ENCODE measurements at regions not wholly inside any gene's neighbourhood (a gene's known extent, or its start where the extent isn't known, plus 50 kb on each side); places are given as distances from the start of the nearest gene placed in this dataset.

DNA sequence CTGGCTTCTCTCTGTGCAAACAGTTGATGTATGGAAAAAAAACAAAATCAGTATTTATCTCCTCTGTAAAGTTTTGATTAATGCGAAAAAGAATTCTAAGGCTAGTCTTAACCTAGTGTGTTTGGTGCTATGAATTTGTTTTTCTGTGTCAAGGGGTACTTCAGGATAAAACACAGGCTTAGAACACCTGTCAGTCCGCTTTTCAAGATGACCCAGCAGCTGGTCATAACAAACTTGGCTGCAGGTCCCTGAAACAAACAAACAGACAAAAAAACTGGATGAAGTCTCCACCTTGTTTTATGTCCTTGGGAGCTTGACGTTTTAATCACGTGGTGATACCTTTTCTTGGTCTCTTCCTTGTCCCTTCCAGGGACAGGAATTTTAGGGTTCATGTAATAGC, 689.3 kb downstream of the UQCRFS1 start:
- H3K4me1 ChIP-seq (ENCODE audit: control insufficient read depth, insufficient read depth, low read length): peaks cover 1% of the 10 kb centered on the region; the same call in 1 of the 2 replicates
- DNase-seq (ENCODE audit: low read depth, low spot score): no peak
- no peak overlapping the region for H3K4me3 ChIP-seq (ENCODE audit: low read length)
- no peaks in the 10 kb centered on the region for H3K9me3 ChIP-seq (ENCODE audit: control insufficient read depth, insufficient read depth, low read length)
- no CpG with 5 or more reads among the region's 4 CpGs for WGBS (ENCODE audit: insufficient coverage, insufficient read length)
- H3K36me3 ChIP-seq (ENCODE audit: control insufficient read depth, insufficient read depth, low read length): no peaks in the 10 kb centered on the region
- no peaks in the 10 kb centered on the region for H3K27me3 ChIP-seq (ENCODE audit: control insufficient read depth, insufficient read depth, low read length)
- H3K27ac ChIP-seq (ENCODE audit: low read length): no peak overlapping the region

GRCh38 chr19:28522545-28522922, 690.4 kb downstream of the UQCRFS1 start:
- no peak overlapping the region for H3K27ac ChIP-seq (ENCODE audit: low read length)
- DNase-seq (ENCODE audit: low read depth, low spot score): no peak
- no peak overlapping the region for H3K4me3 ChIP-seq (ENCODE audit: low read length)
- H3K9me3 ChIP-seq (ENCODE audit: control insufficient read depth, insufficient read depth, low read length): no peaks in the 10 kb centered on the region
- peaks cover 1% of the 10 kb centered on the region; the same call in 1 of the 2 replicates for H3K4me1 ChIP-seq (ENCODE audit: control insufficient read depth, insufficient read depth, low read length)
- H3K27me3 ChIP-seq (ENCODE audit: control insufficient read depth, insufficient read depth, low read length): no peaks in the 10 kb centered on the region
- no CpG with 5 or more reads among the region's 8 CpGs for WGBS (ENCODE audit: insufficient coverage, insufficient read length)
- no peaks in the 10 kb centered on the region for H3K36me3 ChIP-seq (ENCODE audit: control insufficient read depth, insufficient read depth, low read length)

- H3K36me3 ChIP-seq (ENCODE audit: control insufficient read depth, insufficient read depth, low read length): no peaks in the 10 kb centered on the region
- H3K27ac ChIP-seq (ENCODE audit: low read length): no peak overlapping the region
- WGBS (ENCODE audit: insufficient coverage, insufficient read length): no CpG with 5 or more reads among the region's 9 CpGs
Measured at GRCh38 chr19:28521614-28522544, 691.1 kb downstream of the UQCRFS1 start.

DNA sequence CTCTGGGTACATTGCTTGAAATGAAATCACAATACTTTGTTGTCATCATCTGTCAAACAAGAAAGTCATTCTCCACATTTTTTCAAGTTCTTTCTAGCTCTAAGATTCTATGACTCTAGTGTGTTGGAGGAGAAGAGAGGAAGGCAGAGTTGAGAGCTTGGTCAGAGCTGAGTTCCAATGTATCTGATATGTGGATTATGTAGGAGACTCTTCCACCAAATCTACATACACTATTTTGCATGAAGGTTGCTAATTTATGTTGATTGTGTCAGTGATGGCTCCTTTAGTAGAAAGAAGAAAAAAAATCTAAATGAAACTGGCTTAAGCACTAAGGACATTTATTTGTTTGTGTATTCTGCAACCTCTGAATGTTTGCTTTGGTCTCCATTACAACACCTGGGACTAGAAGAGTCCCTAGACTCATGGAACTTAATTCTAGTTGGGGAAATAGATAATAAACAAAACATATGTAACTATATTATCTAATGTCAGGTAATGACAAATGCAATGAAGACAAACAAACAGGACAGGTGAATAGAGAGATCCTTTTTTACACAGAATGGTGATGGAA, 691.9 kb downstream of the UQCRFS1 start:
- H3K36me3 ChIP-seq (ENCODE audit: control insufficient read depth, insufficient read depth, low read length): no peaks in the 10 kb centered on the region
- no peak overlapping the region for H3K4me3 ChIP-seq (ENCODE audit: low read length)
- no peak overlapping the region for H3K27ac ChIP-seq (ENCODE audit: low read length)
- DNase-seq (ENCODE audit: low read depth, low spot score): no peak
- H3K27me3 ChIP-seq (ENCODE audit: control insufficient read depth, insufficient read depth, low read length): no peaks in the 10 kb centered on the region
- H3K9me3 ChIP-seq (ENCODE audit: control insufficient read depth, insufficient read depth, low read length): no peaks in the 10 kb centered on the region
- peaks cover 1% of the 10 kb centered on the region; the same call in 1 of the 2 replicates for H3K4me1 ChIP-seq (ENCODE audit: control insufficient read depth, insufficient read depth, low read length)

More at GRCh38 chr19:28521614-28522544, 691.1 kb downstream of the UQCRFS1 start:
- Histone ChIP-seq H3K4me1 (ENCODE audit: control insufficient read depth, insufficient read depth, low read length) (peaks cover 1% of the 10 kb centered on the region; the same call in 1 of the 2 replicates), H3K9me3 (ENCODE audit: control insufficient read depth, insufficient read depth, low read length) (no peaks in the 10 kb centered on the region), H3K4me3 (ENCODE audit: low read length) (no peak overlapping the region), H3K27me3 (ENCODE audit: control insufficient read depth, insufficient read depth, low read length) (no peaks in the 10 kb centered on the region)
- no peak for DNase-seq (ENCODE audit: low read depth, low spot score)

GRCh38 chr19:28519952-28520861, 692.7 kb downstream of the UQCRFS1 start:
- no peak for DNase-seq (ENCODE audit: low read depth, low spot score)
- H3K4me1 ChIP-seq (ENCODE audit: control insufficient read depth, insufficient read depth, low read length): peaks cover 1% of the 10 kb centered on the region; the same call in 1 of the 2 replicates
- H3K36me3 ChIP-seq (ENCODE audit: control insufficient read depth, insufficient read depth, low read length): no peaks in the 10 kb centered on the region
- H3K27ac ChIP-seq (ENCODE audit: low read length): no peak overlapping the region
- no CpG with 5 or more reads among the region's 15 CpGs for WGBS (ENCODE audit: insufficient coverage, insufficient read length)
- H3K27me3 ChIP-seq (ENCODE audit: control insufficient read depth, insufficient read depth, low read length): no peaks in the 10 kb centered on the region
- H3K4me3 ChIP-seq (ENCODE audit: low read length): no peak overlapping the region
- no peaks in the 10 kb centered on the region for H3K9me3 ChIP-seq (ENCODE audit: control insufficient read depth, insufficient read depth, low read length)

DNA sequence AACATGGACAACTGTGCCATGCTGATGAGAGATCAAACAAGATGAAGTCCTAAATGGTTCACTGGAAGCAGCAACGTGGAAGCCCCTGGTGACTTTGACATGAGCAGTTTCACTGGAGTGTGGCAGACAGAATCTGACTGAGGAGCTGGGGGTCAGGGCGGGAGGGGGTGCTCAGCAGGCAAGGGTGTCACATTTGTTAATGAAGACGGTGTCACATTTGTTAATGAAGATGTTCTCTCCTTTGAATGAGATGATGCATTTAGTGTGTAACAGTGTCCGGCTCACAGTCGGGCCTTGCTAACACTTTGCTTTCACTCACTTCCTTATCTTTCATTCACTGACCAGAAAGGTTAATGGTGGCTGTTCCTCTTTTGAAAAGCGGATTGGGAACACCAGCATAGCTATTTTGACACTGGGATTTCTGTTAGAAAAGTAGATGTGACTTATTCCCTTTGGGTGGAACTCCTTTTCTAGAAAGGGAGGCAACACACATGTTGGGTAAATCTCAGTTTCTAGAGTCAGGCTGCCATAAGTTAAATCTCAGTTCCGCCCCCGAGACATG, 693.7 kb downstream of the UQCRFS1 start:
- DNase-seq (ENCODE audit: low read depth, low spot score): no peak
- no CpG with 5 or more reads among the region's 8 CpGs for WGBS (ENCODE audit: insufficient coverage, insufficient read length)
- no peaks in the 10 kb centered on the region for H3K9me3 ChIP-seq (ENCODE audit: control insufficient read depth, insufficient read depth, low read length)
- no peak overlapping the region for H3K27ac ChIP-seq (ENCODE audit: low read length)
- no peak overlapping the region for H3K4me3 ChIP-seq (ENCODE audit: low read length)
- H3K27me3 ChIP-seq (ENCODE audit: control insufficient read depth, insufficient read depth, low read length): no peaks in the 10 kb centered on the region
- peaks cover 1% of the 10 kb centered on the region; the same call in 1 of the 2 replicates for H3K4me1 ChIP-seq (ENCODE audit: control insufficient read depth, insufficient read depth, low read length)
- no peaks in the 10 kb centered on the region for H3K36me3 ChIP-seq (ENCODE audit: control insufficient read depth, insufficient read depth, low read length)

DNA sequence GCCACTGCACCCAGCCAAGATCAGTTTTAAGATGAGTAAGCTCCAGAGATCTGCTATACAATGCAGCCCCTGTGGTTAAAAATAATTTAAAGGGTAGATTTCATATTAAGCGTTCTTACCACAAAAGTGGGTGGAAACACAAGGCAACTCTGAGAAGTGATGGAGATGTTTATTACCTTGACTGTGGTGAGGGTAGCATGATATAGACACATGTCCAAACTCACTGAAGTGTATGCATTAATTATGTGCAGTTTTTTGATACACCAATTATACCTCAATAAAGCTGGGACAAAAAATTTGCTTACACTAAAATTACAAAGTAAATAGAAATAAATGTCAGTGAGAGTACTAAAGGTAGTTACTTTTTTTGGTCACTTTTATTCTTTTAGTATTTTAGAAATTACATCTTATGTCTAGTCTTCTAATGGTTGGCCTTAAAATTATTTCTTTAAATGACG, 696.5 kb downstream of the UQCRFS1 start:
- no peaks in the 10 kb centered on the region for H3K27me3 ChIP-seq (ENCODE audit: control insufficient read depth, insufficient read depth, low read length)
- H3K9me3 ChIP-seq (ENCODE audit: control insufficient read depth, insufficient read depth, low read length): no peaks in the 10 kb centered on the region
- no peaks in the 10 kb centered on the region for H3K4me1 ChIP-seq (ENCODE audit: control insufficient read depth, insufficient read depth, low read length)
- no peak overlapping the region for H3K4me3 ChIP-seq (ENCODE audit: low read length)
- H3K36me3 ChIP-seq (ENCODE audit: control insufficient read depth, insufficient read depth, low read length): no peaks in the 10 kb centered on the region
- WGBS (ENCODE audit: insufficient coverage, insufficient read length): no CpG with 5 or more reads among the region's 2 CpGs
- DNase-seq (ENCODE audit: low read depth, low spot score): no peak
- H3K27ac ChIP-seq (ENCODE audit: low read length): no peak overlapping the region

- Histone ChIP-seq H3K4me1 (ENCODE audit: control insufficient read depth, insufficient read depth, low read length) (no peaks in the 10 kb centered on the region), H3K4me3 (ENCODE audit: low read length) (no peak overlapping the region), H3K9me3 (ENCODE audit: control insufficient read depth, insufficient read depth, low read length) (no peaks in the 10 kb centered on the region), H3K36me3 (ENCODE audit: control insufficient read depth, insufficient read depth, low read length) (no peaks in the 10 kb centered on the region), H3K27me3 (ENCODE audit: control insufficient read depth, insufficient read depth, low read length) (no peaks in the 10 kb centered on the region), H3K27ac (ENCODE audit: low read length) (no peak overlapping the region)
- WGBS (ENCODE audit: insufficient coverage, insufficient read length): no CpG with 5 or more reads among the region's 3 CpGs
- DNase-seq (ENCODE audit: low read depth, low spot score): no peak
Measured at GRCh38 chr19:28514166-28514565, 698.8 kb downstream of the UQCRFS1 start.

- no peaks in the 10 kb centered on the region for H3K27me3 ChIP-seq (ENCODE audit: control insufficient read depth, insufficient read depth, low read length)
- no peak overlapping the region for H3K4me3 ChIP-seq (ENCODE audit: low read length)
- no CpG with 5 or more reads among the region's 1 CpG for WGBS (ENCODE audit: insufficient coverage, insufficient read length)
- no peaks in the 10 kb centered on the region for H3K36me3 ChIP-seq (ENCODE audit: control insufficient read depth, insufficient read depth, low read length)
- no peak overlapping the region for H3K27ac ChIP-seq (ENCODE audit: low read length)
- no peaks in the 10 kb centered on the region for H3K4me1 ChIP-seq (ENCODE audit: control insufficient read depth, insufficient read depth, low read length)
- H3K9me3 ChIP-seq (ENCODE audit: control insufficient read depth, insufficient read depth, low read length): no peaks in the 10 kb centered on the region
- DNase-seq (ENCODE audit: low read depth, low spot score): no peak
Measured at GRCh38 chr19:28511655-28512054, 701.3 kb downstream of the UQCRFS1 start.

Data from iPS DF 6.9 (cell line).